NCI-H2107 treated with DMSO at 0.1 percent for 48 hours (cell line): ENCODE measurements at regions not wholly inside any gene's neighbourhood (a gene's known extent, or its start where the extent isn't known, plus 50 kb on each side); places are given as distances from the start of the nearest gene placed in this dataset.
"Not testable (repeated sequence)": the region's sequence is repeated elsewhere in the genome, so short reads cannot be mapped to it uniquely, and the experiment has no call there.

Source experiments
- DNase-seq: peaks from one replicate; lab custom pipeline; 2025; ENCODE audit not compliant: unreplicated experiment; lab: John Stamatoyannopoulos, UW

- DNase-seq, result no peak
Observed at GRCh38 chr6:88499845-88500699, 333.9 kb upstream of the CNR1 start.

GRCh38 chr6:88499436-88499835 lies 333.3 kb upstream of the CNR1 start:
- DNase-seq, result no peak

- not testable (repeated sequence) for DNase-seq
Observed at GRCh38 chr6:88497403-88497802, 331.3 kb upstream of the CNR1 start.

- no peak for DNase-seq
Observed at GRCh38 chr6:88494401-88495140, 328.4 kb upstream of the CNR1 start.

- no peak for DNase-seq
Observed at GRCh38 chr6:88493717-88494116, 327.6 kb upstream of the CNR1 start.

- DNase-seq, result no peak
Observed at GRCh38 chr6:88492824-88493223, 326.7 kb upstream of the CNR1 start.

GRCh38 chr6:88492241-88492640 lies 326.1 kb upstream of the CNR1 start:
- no peak for DNase-seq

GRCh38 chr6:88491266-88491880 lies 325.2 kb upstream of the CNR1 start:
- DNase-seq, result no peak

- no peak for DNase-seq
Observed at GRCh38 chr6:88490908-88491264, 324.7 kb upstream of the CNR1 start.

GRCh38 chr6:88490195-88490907 lies 324.2 kb upstream of the CNR1 start:
- DNase-seq, result no peak

GRCh38 chr6:88483424-88483823 lies 317.3 kb upstream of the CNR1 start:
- no peak for DNase-seq

GRCh38 chr6:88482465-88482864 lies 316.3 kb upstream of the CNR1 start:
- DNase-seq, result no peak

GRCh38 chr6:88481519-88481918 lies 315.4 kb upstream of the CNR1 start:
- DNase-seq, result no peak

- no peak for DNase-seq
Observed at GRCh38 chr6:88480816-88481215, 314.7 kb upstream of the CNR1 start.

- DNase-seq, result no peak
Observed at GRCh38 chr6:88477413-88477812, 311.3 kb upstream of the CNR1 start.

- no peak for DNase-seq
Observed at GRCh38 chr6:88476388-88476787, 310.2 kb upstream of the CNR1 start.

- no peak for DNase-seq
Observed at GRCh38 chr6:88474720-88475119, 308.6 kb upstream of the CNR1 start.

GRCh38 chr6:88473589-88473988 lies 307.4 kb upstream of the CNR1 start:
- no peak for DNase-seq

GRCh38 chr6:88472851-88473525 lies 306.8 kb upstream of the CNR1 start:
- DNase-seq, result peak; percentile 21

GRCh38 chr6:88459643-88460042 lies 293.5 kb upstream of the CNR1 start:
- no peak for DNase-seq

GRCh38 chr6:88459189-88459588 lies 293.0 kb upstream of the CNR1 start:
- no peak for DNase-seq
